PFSK-1 (cell line): ENCODE measurements at regions not wholly inside any gene's neighbourhood (a gene's known extent, or its start where the extent isn't known, plus 50 kb on each side); places are given as distances from the start of the nearest gene placed in this dataset.

Experiments used
- FOXP2 ChIP-seq: optimal IDR thresholded peaks from 2 replicates; pipeline ENCODE3; 2011; ENCODE audit warnings: borderline replicate concordance, control low read depth, inconsistent platforms; ENCODE audit not compliant: insufficient read depth; ENCODE audit errors: extremely low read length, extremely low read depth
- POLR2AphosphoS5 ChIP-seq: IDR thresholded peaks from 2 replicates; pipeline ENCODE4 v1.6.1; 2012; ENCODE audit warnings: low read depth, mild to moderate bottlenecking, control low read depth, low read length, moderate library complexity
- SIN3A ChIP-seq: IDR thresholded peaks from 2 replicates; pipeline ENCODE4 v1.6.1; 2012; ENCODE audit warnings: mild to moderate bottlenecking, low read length, moderate library complexity, borderline replicate concordance; ENCODE audit not compliant: insufficient read depth
- TAF1 ChIP-seq: IDR thresholded peaks from 2 replicates; pipeline ENCODE4 v1.6.1; 2012; ENCODE audit warnings: low read length, control low read depth, borderline replicate concordance; ENCODE audit not compliant: insufficient read depth
- TF ChIP-seq, protein P1 (sequence below), 2 experiments: IDR thresholded peaks; 2 replicates each; pipeline versions ENCODE4 v1.6.1 to v1.8.0; 2011 to 2012; ENCODE audit warnings: low read depth in 2 of 2, low read length in 2 of 2, control low read depth in 1 of 2, inconsistent platforms in 1 of 2, mild to moderate bottlenecking in 1 of 2, moderate library complexity in 1 of 2; ENCODE audit not compliant: insufficient read depth in 1 of 2

DNA sequence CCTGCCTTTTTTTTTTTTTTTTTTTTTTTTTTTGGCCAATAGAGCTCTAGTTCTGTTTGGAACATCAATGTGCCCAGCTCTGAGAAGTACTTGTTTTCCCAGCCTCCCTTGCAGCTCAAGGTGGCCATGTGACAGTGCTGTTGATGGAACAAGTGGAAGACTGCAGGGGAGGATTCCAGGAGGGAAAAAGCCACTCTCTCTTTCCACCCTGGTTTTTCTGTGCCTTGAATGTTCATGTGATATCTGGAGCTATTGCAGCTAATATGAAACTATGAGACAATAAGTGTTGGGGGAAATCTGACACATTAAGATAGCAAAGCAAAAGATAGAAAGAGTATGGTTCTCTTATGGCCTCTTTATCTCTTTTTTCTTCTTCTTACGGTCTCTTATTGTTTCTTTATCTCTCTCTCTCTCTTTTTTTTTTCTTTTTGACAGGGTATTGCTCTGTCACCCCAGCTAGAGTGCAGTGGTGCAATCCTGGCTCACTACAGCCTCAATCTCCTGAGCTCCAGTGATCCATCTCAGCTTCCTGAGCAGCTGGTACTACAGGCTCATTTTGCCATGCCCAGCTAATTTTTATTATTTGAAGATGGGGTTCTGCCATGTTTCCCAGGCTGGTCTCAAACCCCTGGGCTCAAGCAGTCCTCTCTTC is 192.0 kb upstream of the LNX1 start:
- TF ChIP-seq TAF1 (no peak), POLR2AphosphoS5 (no peak), SIN3A (no peak), FOXP2 (no peak)
- TF ChIP-seq, protein P1, sequence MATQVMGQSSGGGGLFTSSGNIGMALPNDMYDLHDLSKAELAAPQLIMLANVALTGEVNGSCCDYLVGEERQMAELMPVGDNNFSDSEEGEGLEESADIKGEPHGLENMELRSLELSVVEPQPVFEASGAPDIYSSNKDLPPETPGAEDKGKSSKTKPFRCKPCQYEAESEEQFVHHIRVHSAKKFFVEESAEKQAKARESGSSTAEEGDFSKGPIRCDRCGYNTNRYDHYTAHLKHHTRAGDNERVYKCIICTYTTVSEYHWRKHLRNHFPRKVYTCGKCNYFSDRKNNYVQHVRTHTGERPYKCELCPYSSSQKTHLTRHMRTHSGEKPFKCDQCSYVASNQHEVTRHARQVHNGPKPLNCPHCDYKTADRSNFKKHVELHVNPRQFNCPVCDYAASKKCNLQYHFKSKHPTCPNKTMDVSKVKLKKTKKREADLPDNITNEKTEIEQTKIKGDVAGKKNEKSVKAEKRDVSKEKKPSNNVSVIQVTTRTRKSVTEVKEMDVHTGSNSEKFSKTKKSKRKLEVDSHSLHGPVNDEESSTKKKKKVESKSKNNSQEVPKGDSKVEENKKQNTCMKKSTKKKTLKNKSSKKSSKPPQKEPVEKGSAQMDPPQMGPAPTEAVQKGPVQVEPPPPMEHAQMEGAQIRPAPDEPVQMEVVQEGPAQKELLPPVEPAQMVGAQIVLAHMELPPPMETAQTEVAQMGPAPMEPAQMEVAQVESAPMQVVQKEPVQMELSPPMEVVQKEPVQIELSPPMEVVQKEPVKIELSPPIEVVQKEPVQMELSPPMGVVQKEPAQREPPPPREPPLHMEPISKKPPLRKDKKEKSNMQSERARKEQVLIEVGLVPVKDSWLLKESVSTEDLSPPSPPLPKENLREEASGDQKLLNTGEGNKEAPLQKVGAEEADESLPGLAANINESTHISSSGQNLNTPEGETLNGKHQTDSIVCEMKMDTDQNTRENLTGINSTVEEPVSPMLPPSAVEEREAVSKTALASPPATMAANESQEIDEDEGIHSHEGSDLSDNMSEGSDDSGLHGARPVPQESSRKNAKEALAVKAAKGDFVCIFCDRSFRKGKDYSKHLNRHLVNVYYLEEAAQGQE (IDR thresholded peaks at IDR 0.05; ENCODE audit: insufficient read depth in 1 of 2, low read depth in 2 of 2, low read length in 2 of 2): no peak
